ENCODE measurements at regions not wholly inside any gene's neighbourhood (a gene's known extent, or its start where the extent isn't known, plus 50 kb on each side); places are given as distances from the start of the nearest gene placed in this dataset.

- Histone ChIP-seq H3K79me2 (ENCODE audit: low read length) (no peaks in the 10 kb centered on the region), H3K27me3 (ENCODE audit: low read depth, low read length) (0 out of 2 replicates have a peak, but pooled peaks cover 3% of the 10 kb centered on the region), H2AFZ (ENCODE audit: low read depth, low read length) (no peak overlapping the region), H3K36me3 (replicated peaks; ENCODE audit: low read depth, low read length) (no peaks in the 10 kb centered on the region), H3K4me3 (ENCODE audit: low read length) (no peak overlapping the region), H3K9me3 (ENCODE audit: insufficient read depth, low read length) (no peaks in the 10 kb centered on the region), H3K27ac (ENCODE audit: low read length) (no peak overlapping the region), H3K9ac (ENCODE audit: low read length) (no peak overlapping the region), H3K4me2 (ENCODE audit: low read length) (no peak overlapping the region), H4K20me1 (ENCODE audit: insufficient read depth, low read length) (no peaks in the 10 kb centered on the region), H3K4me1 (ENCODE audit: low read length) (no peaks in the 10 kb centered on the region)
- TF ChIP-seq EZH2phosphoT487 (IDR thresholded peaks at IDR 0.05; ENCODE audit: low read depth) (no peak), CTCF (IDR thresholded peaks at IDR 0.05; ENCODE audit: low read depth, low read length) (no peak)
Observed at GRCh38 chr4:84417997-84418709, 80.9 kb downstream of the NKX6-1 start.

GRCh38 chr4:84413976-84414375, 85.1 kb downstream of the NKX6-1 start:
- peaks cover 11% of the 10 kb centered on the region; the same call in 1 of the 2 replicates for H3K27me3 ChIP-seq (ENCODE audit: low read depth, low read length)
- TF ChIP-seq CTCF (IDR thresholded peaks at IDR 0.05; ENCODE audit: low read depth, low read length) (no peak), EZH2phosphoT487 (IDR thresholded peaks at IDR 0.05; ENCODE audit: low read depth) (no peak)
- no peak overlapping the region for H3K4me3 ChIP-seq (ENCODE audit: low read length)
- no peaks in the 10 kb centered on the region for H3K79me2 ChIP-seq (ENCODE audit: low read length)
- H4K20me1 ChIP-seq (ENCODE audit: insufficient read depth, low read length): no peaks in the 10 kb centered on the region
- no peak overlapping the region for H2AFZ ChIP-seq (ENCODE audit: low read depth, low read length)
- no peak overlapping the region for H3K4me2 ChIP-seq (ENCODE audit: low read length)
- no peak overlapping the region for H3K27ac ChIP-seq (ENCODE audit: low read length)
- no peaks in the 10 kb centered on the region for H3K4me1 ChIP-seq (ENCODE audit: low read length)
- no peaks in the 10 kb centered on the region for H3K9me3 ChIP-seq (ENCODE audit: insufficient read depth, low read length)
- no peaks in the 10 kb centered on the region for H3K36me3 ChIP-seq (replicated peaks; ENCODE audit: low read depth, low read length)
- H3K9ac ChIP-seq (ENCODE audit: low read length): no peak overlapping the region

- Histone ChIP-seq H3K36me3 (replicated peaks; ENCODE audit: low read depth, low read length) (no peaks in the 10 kb centered on the region), H3K9me3 (ENCODE audit: insufficient read depth, low read length) (no peaks in the 10 kb centered on the region), H4K20me1 (ENCODE audit: insufficient read depth, low read length) (no peaks in the 10 kb centered on the region), H3K4me2 (ENCODE audit: low read length) (no peak overlapping the region), H2AFZ (ENCODE audit: low read depth, low read length) (no peak overlapping the region), H3K27me3 (ENCODE audit: low read depth, low read length) (peaks cover 11% of the 10 kb centered on the region; the same call in 1 of the 2 replicates), H3K79me2 (ENCODE audit: low read length) (no peaks in the 10 kb centered on the region), H3K4me3 (ENCODE audit: low read length) (no peak overlapping the region), H3K27ac (ENCODE audit: low read length) (no peak overlapping the region), H3K9ac (ENCODE audit: low read length) (no peak overlapping the region), H3K4me1 (ENCODE audit: low read length) (no peaks in the 10 kb centered on the region)
- TF ChIP-seq EZH2phosphoT487 (IDR thresholded peaks at IDR 0.05; ENCODE audit: low read depth) (no peak), CTCF (IDR thresholded peaks at IDR 0.05; ENCODE audit: low read depth, low read length) (no peak)
Observed at GRCh38 chr4:84413480-84413879, 85.6 kb downstream of the NKX6-1 start.

GRCh38 chr4:84412062-84412461, 87.0 kb downstream of the NKX6-1 start:
- no peak for TF ChIP-seq EZH2phosphoT487 (IDR thresholded peaks at IDR 0.05; ENCODE audit: low read depth)
- TF ChIP-seq CTCF (IDR thresholded peaks at IDR 0.05; ENCODE audit: low read depth, low read length): no peak
- no peaks in the 10 kb centered on the region for H3K79me2 ChIP-seq (ENCODE audit: low read length)

More at GRCh38 chr4:84412062-84412461, 87.0 kb downstream of the NKX6-1 start:
- no peaks in the 10 kb centered on the region for H4K20me1 ChIP-seq (ENCODE audit: insufficient read depth, low read length)
- no peaks in the 10 kb centered on the region for H3K36me3 ChIP-seq (replicated peaks; ENCODE audit: low read depth, low read length)
- no peak overlapping the region for H3K4me3 ChIP-seq (ENCODE audit: low read length)
- H3K27me3 ChIP-seq (ENCODE audit: low read depth, low read length): peaks cover 11% of the 10 kb centered on the region; the same call in 1 of the 2 replicates
- H3K4me1 ChIP-seq (ENCODE audit: low read length): no peaks in the 10 kb centered on the region
- H3K9ac ChIP-seq (ENCODE audit: low read length): no peak overlapping the region
- H3K27ac ChIP-seq (ENCODE audit: low read length): no peak overlapping the region
- H2AFZ ChIP-seq (ENCODE audit: low read depth, low read length): no peak overlapping the region
- H3K4me2 ChIP-seq (ENCODE audit: low read length): no peak overlapping the region
- H3K9me3 ChIP-seq (ENCODE audit: insufficient read depth, low read length): no peaks in the 10 kb centered on the region

All from OCI-LY3 (cell line).